ENCODE measurements at regions not wholly inside any gene's neighbourhood (a gene's known extent, or its start where the extent isn't known, plus 50 kb on each side); places are given as distances from the start of the nearest gene placed in this dataset.

GRCh38 chr1:234530672-234531071, 51.7 kb upstream of the TARBP1 start:
- Mint-ChIP-seq H3K36me3 (no peaks in the 10 kb centered on the region), H3K27ac (no peak overlapping the region), H3K4me3 (no peak overlapping the region), H3K9me3 (no peaks in the 10 kb centered on the region), H3K4me1 (peaks cover 16 to 22% of the 10 kb centered on the region in 2 donors), H3K27me3 (peaks cover 0 to 4% of the 10 kb centered on the region in 2 donors)
- DNase-seq = no peak
- ATAC-seq (replicated peaks) = no peak

- Mint-ChIP-seq H3K27me3 (peaks cover 0 to 9% of the 10 kb centered on the region in 2 donors), H3K4me1 (peaks cover 21 to 30% of the 10 kb centered on the region in 2 donors), H3K9me3 (no peaks in the 10 kb centered on the region), H3K27ac (no peak overlapping the region), H3K36me3 (no peaks in the 10 kb centered on the region), H3K4me3 (no peak overlapping the region)
- DNase-seq (no peak), ATAC-seq (replicated peaks) (peak; percentile 8 to 19)
Measured at GRCh38 chr1:234529950-234530237, 50.9 kb upstream of the TARBP1 start.

- Mint-ChIP-seq H3K4me1 (peaks cover 21 to 30% of the 10 kb centered on the region in 2 donors), H3K4me3 (no peak overlapping the region), H3K36me3 (no peaks in the 10 kb centered on the region), H3K27ac (no peak overlapping the region), H3K9me3 (no peaks in the 10 kb centered on the region), H3K27me3 (peaks cover 0 to 9% of the 10 kb centered on the region in 2 donors)
- peak; percentile 73 to 80 for ATAC-seq (replicated peaks)
- DNase-seq = no peak
Measured at GRCh38 chr1:234529095-234529949, 50.3 kb upstream of the TARBP1 start.
